Testis (tissue), 2 donors: ENCODE measurements at regions not wholly inside any gene's neighbourhood (a gene's known extent, or its start where the extent isn't known, plus 50 kb on each side); places are given as distances from the start of the nearest gene placed in this dataset.

Experiments used
- DNase-seq: peaks from one replicate; pipeline ENCODE4 v3.0.0-alpha.2; 2019
- H3K27ac ChIP-seq, 2 donors: fragments of 200-600 bp; sonication (generic); one replicate each; pipeline ENCODE4 v1.5.1; 2019
- H3K27me3 ChIP-seq: fragments of 200-600 bp; sonication (generic); one replicate; pipeline ENCODE4 v1.5.1; 2019
- H3K36me3 ChIP-seq: fragments of 200-600 bp; sonication (generic); one replicate; pipeline ENCODE4 v1.5.1; 2017; ENCODE audit warnings: low read depth; ENCODE audit errors: missing control alignments
- H3K4me1 ChIP-seq: fragments of 200-600 bp; sonication (generic); one replicate; pipeline ENCODE4 v1.5.1; 2019
- H3K4me3 ChIP-seq, 2 donors: fragments of 200-600 bp; sonication (generic); one replicate each; pipeline ENCODE4 v1.5.1; 2017 to 2019
- H3K9me3 ChIP-seq: fragments of 200-600 bp; sonication (generic); one replicate; pipeline ENCODE4 v1.5.1; 2017
- POLR2A ChIP-seq: fragments of 450-650 bp; IDR thresholded peaks from one replicate; pipeline ENCODE4 v1.6.1; 2017; ENCODE audit warnings: antibody characterized with exemption, mild to moderate bottlenecking, moderate library complexity
- WGBS, 2 donors: methylation state at CpG; one replicate each; pipeline ENCODE4 v1.1.5; 2018; 5-methylcytosine and 5-hydroxymethylcytosine counted together
- intact Hi-C: fragments of 100-400 bp; cut with DNase I; formaldehyde crosslinking; loops from one replicate; pipeline ENCODE4 v1.15.1; 2023; ENCODE audit warnings: low total_unique reads
- TF ChIP-seq, protein P1 (sequence below), 3 experiments: fragments of 450-650 bp in 2 of 3; fragments of 200-600 bp in 1 of 3; sonication (generic) in 1 of 3; IDR thresholded peaks; one replicate each; pipeline ENCODE4 v1.5.1; 2016 to 2019; ENCODE audit warnings: antibody characterized with exemption in 3 of 3, mild to moderate bottlenecking in 2 of 3, moderate library complexity in 1 of 3

DNA sequence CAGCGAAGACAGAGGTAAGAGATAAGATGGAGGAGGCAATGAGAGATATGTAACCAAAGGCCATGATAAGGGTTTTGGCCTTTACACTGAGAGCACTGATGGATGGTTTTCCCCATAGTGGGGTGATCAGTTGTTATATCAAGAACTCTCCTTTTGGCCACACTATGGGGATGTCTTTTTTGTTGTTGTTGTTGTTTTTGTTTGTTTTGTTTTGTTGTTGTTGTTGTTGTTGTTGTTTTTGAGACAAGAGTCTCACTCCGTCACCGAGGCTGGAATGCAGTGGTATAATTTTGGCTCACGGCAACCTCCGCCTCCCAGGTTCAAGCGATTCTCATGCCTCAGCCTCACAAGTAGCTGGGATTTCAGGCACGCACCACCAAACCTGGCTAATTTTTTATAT lies 244.8 kb upstream of the DYNLRB2 start:
- no peak overlapping the region for H3K4me3 ChIP-seq
- DNase-seq = no peak
- no peak overlapping the region for H3K27ac ChIP-seq
- H3K4me1 ChIP-seq = no peaks in the 10 kb centered on the region
- H3K9me3 ChIP-seq = no peaks in the 10 kb centered on the region
- no peaks in the 10 kb centered on the region for H3K36me3 ChIP-seq
- H3K27me3 ChIP-seq = no peaks in the 10 kb centered on the region
- TF ChIP-seq POLR2A = no peak
- TF ChIP-seq, protein P1, sequence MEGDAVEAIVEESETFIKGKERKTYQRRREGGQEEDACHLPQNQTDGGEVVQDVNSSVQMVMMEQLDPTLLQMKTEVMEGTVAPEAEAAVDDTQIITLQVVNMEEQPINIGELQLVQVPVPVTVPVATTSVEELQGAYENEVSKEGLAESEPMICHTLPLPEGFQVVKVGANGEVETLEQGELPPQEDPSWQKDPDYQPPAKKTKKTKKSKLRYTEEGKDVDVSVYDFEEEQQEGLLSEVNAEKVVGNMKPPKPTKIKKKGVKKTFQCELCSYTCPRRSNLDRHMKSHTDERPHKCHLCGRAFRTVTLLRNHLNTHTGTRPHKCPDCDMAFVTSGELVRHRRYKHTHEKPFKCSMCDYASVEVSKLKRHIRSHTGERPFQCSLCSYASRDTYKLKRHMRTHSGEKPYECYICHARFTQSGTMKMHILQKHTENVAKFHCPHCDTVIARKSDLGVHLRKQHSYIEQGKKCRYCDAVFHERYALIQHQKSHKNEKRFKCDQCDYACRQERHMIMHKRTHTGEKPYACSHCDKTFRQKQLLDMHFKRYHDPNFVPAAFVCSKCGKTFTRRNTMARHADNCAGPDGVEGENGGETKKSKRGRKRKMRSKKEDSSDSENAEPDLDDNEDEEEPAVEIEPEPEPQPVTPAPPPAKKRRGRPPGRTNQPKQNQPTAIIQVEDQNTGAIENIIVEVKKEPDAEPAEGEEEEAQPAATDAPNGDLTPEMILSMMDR (IDR thresholded peaks at IDR 0.05) = no peak
- WGBS, 2 donors = 95% methylated on average over 7 of the region's 7 CpGs
- intact Hi-C loops = no loop called here

DNA sequence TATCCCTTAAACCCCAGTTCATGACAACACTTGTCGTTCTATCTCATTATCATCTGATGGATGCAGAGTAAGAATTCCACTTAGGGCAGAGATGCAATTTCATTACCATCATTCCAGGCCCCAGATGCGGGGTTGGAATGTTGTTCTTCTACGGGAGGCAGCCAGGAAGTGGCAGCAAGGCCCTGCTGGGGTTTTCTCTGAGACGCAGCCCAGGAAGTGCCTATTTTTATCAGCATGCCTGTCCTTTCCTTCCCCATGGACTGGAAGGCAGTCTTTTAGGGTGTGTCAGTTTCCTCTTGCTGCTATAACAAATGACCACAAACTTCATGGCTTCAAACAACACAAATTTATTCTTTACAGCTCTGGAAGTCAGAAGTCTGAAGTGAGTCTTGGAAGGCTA lies 246.6 kb upstream of the DYNLRB2 start:
- Histone ChIP-seq H3K27me3 (no peaks in the 10 kb centered on the region), H3K27ac (no peak overlapping the region), H3K4me3 (no peak overlapping the region), H3K4me1 (no peaks in the 10 kb centered on the region), H3K9me3 (no peaks in the 10 kb centered on the region), H3K36me3 (no peaks in the 10 kb centered on the region)
- 72 to 90% methylated on average over 4 of the region's 4 CpGs for WGBS, 2 donors
- intact Hi-C loops = no loop called here
- TF ChIP-seq, protein P1 (IDR thresholded peaks at IDR 0.05) = no peak
- TF ChIP-seq POLR2A = no peak
- no peak for DNase-seq

DNA sequence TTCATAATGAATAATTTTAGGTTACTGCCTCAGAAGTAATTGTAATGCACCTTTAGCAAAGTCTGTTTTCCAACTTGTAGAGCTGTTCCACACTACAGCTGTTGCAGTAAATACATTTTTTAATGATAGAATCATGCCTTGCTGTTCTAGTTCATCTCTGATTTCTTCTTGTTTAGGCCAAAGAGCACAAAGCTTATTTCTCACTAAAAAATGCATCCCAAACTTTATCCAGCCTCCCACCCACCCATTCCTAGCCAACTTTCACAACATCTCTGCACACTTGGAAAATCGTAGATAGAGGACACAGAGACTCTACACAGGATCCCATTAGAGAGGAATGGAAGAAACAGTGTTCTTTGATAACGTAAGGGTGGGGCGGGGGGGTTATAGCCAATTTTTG lies 252.2 kb upstream of the DYNLRB2 start:
- no peak for TF ChIP-seq POLR2A
- TF ChIP-seq, protein P1 (IDR thresholded peaks at IDR 0.05) = no peak
- no peak overlapping the region for H3K4me3 ChIP-seq
- no peaks in the 10 kb centered on the region for H3K4me1 ChIP-seq
- no peak for DNase-seq
- H3K27ac ChIP-seq = no peak overlapping the region
- intact Hi-C loops = no loop called here
- no peaks in the 10 kb centered on the region for H3K27me3 ChIP-seq
- WGBS, 2 donors = 60 to 67% methylated on average over 3 of the region's 3 CpGs
- H3K36me3 ChIP-seq = no peaks in the 10 kb centered on the region
- no peaks in the 10 kb centered on the region for H3K9me3 ChIP-seq

DNA sequence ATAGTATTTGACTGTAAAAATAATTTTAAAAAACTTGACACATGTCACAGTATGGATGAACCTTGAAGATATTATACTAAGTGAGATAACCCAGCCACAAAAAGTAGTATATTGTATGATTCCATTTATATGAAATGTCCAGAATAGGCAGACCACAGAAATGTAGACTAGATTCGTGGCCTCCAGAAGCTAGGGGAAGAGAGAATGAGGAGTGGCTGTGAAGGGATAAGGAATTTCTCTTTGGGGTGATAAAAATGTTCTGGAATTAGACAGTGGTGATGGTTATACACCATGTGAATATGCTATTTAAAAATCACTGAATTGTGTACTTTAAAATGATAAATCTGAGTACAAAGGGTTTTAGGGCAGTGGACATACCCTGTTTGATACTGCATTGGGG lies 253.1 kb upstream of the DYNLRB2 start:
- TF ChIP-seq POLR2A = no peak
- TF ChIP-seq, protein P1 (IDR thresholded peaks at IDR 0.05) = no peak
- Histone ChIP-seq H3K9me3 (no peaks in the 10 kb centered on the region), H3K4me3 (no peak overlapping the region), H3K27me3 (no peaks in the 10 kb centered on the region), H3K4me1 (no peaks in the 10 kb centered on the region), H3K36me3 (no peaks in the 10 kb centered on the region), H3K27ac (no peak overlapping the region)
- DNase-seq = no peak
- 72 to 74% methylated on average over 1 of the region's 1 CpG for WGBS, 2 donors
- intact Hi-C loops = no loop called here

DNA sequence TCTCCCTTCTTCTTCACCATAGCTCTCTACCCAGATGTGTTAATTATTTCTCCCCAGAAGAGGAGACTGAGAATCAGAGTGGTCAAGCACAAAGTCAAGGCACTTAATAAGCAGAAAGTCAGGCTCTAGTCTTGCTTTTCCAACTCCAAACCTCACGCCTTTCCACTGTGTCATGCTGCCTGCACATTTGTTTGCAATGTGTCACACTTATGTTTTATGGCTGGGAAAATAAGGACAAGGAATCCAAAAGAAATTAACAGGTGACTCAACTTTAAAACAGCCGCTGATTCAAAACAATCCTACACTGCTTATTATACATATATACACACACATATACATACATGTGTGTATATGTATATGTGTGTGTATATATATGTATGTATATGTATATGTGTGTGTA lies 255.7 kb upstream of the DYNLRB2 start:
- WGBS, 2 donors = 91 to 95% methylated on average over 2 of the region's 2 CpGs
- Histone ChIP-seq H3K36me3 (no peaks in the 10 kb centered on the region), H3K4me3 (no peak overlapping the region), H3K27ac (no peak overlapping the region), H3K27me3 (no peaks in the 10 kb centered on the region), H3K9me3 (no peaks in the 10 kb centered on the region), H3K4me1 (no peaks in the 10 kb centered on the region)
- no peak for DNase-seq
- intact Hi-C loops = no loop called here
- no peak for TF ChIP-seq POLR2A
